ENCODE measurements at regions not wholly inside any gene's neighbourhood (a gene's known extent, or its start where the extent isn't known, plus 50 kb on each side); places are given as distances from the start of the nearest gene placed in this dataset.

- TF ChIP-seq, protein P1, sequence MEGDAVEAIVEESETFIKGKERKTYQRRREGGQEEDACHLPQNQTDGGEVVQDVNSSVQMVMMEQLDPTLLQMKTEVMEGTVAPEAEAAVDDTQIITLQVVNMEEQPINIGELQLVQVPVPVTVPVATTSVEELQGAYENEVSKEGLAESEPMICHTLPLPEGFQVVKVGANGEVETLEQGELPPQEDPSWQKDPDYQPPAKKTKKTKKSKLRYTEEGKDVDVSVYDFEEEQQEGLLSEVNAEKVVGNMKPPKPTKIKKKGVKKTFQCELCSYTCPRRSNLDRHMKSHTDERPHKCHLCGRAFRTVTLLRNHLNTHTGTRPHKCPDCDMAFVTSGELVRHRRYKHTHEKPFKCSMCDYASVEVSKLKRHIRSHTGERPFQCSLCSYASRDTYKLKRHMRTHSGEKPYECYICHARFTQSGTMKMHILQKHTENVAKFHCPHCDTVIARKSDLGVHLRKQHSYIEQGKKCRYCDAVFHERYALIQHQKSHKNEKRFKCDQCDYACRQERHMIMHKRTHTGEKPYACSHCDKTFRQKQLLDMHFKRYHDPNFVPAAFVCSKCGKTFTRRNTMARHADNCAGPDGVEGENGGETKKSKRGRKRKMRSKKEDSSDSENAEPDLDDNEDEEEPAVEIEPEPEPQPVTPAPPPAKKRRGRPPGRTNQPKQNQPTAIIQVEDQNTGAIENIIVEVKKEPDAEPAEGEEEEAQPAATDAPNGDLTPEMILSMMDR (IDR thresholded peaks at IDR 0.05; ENCODE audit: borderline replicate concordance, extremely low read depth, low read length, poor library complexity, severe bottlenecking): no peak
- TF ChIP-seq EZH2 (IDR thresholded peaks at IDR 0.05; ENCODE audit: borderline replicate concordance, low read depth, low read length, severe bottlenecking): no peak
Measured at GRCh38 chr20:48054051-48054450, 268.8 kb upstream of the SULF2 start.
